Liver (tissue), 8 donors: ENCODE measurements at regions not wholly inside any gene's neighbourhood (a gene's known extent, or its start where the extent isn't known, plus 50 kb on each side); places are given as distances from the start of the nearest gene placed in this dataset.

Experiments
- DNase-seq: peaks from one replicate; pipeline ENCODE4 v3.0.0-alpha.2; 2017; ENCODE audit warnings: low spot score
- H3K27ac ChIP-seq, 2 donors: one replicate each; pipeline ENCODE4 v1.7.0; 2013; ENCODE audit warnings: inconsistent platforms in 2 of 2, low read length in 2 of 2, control low read depth in 1 of 2, low read depth in 1 of 2, mild to moderate bottlenecking in 1 of 2
- H3K27me3 ChIP-seq, 4 donors: one replicate each; pipeline versions ENCODE4 v1.6.1 to v1.7.0; 2013; ENCODE audit warnings: low read length in 3 of 4, inconsistent platforms in 1 of 4, mild to moderate bottlenecking in 1 of 4, moderate library complexity in 1 of 4; ENCODE audit not compliant: control insufficient read depth in 4 of 4, insufficient read depth in 4 of 4
- H3K36me3 ChIP-seq, 4 donors: one replicate each; pipeline versions ENCODE4 v1.6.1 to v1.7.0; 2013; ENCODE audit warnings: low read length in 3 of 4, mild to moderate bottlenecking in 3 of 4, low read depth in 1 of 4, moderate library complexity in 1 of 4; ENCODE audit not compliant: control insufficient read depth in 4 of 4, insufficient read depth in 3 of 4
- H3K4me1 ChIP-seq, 4 donors: one replicate each; pipeline versions ENCODE4 v1.6.1 to v1.7.0; 2013; ENCODE audit warnings: low read length in 3 of 4, mild to moderate bottlenecking in 3 of 4, moderate library complexity in 1 of 4; ENCODE audit not compliant: control insufficient read depth in 4 of 4, insufficient read depth in 4 of 4
- H3K4me3 ChIP-seq, 3 donors: one replicate each; pipeline versions ENCODE4 v1.6.1 to v1.7.0; 2013; ENCODE audit warnings: low read length in 3 of 3, control low read depth in 1 of 3, low read depth in 1 of 3, mild to moderate bottlenecking in 1 of 3
- H3K9ac ChIP-seq, 2 donors: one replicate each; pipeline ENCODE4 v1.7.0; 2013; ENCODE audit warnings: low read length in 2 of 2, mild to moderate bottlenecking in 2 of 2, moderate library complexity in 2 of 2, control low read depth in 1 of 2, low read depth in 1 of 2
- H3K9me3 ChIP-seq, 4 donors: one replicate each; pipeline versions ENCODE4 v1.6.1 to v1.7.0; 2013; ENCODE audit warnings: low read length in 3 of 4; ENCODE audit not compliant: control insufficient read depth in 4 of 4
- ATF3 ChIP-seq: IDR thresholded peaks from 2 replicates; pipeline ENCODE4 v1.6.1; 2016; ENCODE audit warnings: antibody characterized with exemption
- EGR1 ChIP-seq, 2 donors: IDR thresholded peaks; 2 replicates each; pipeline ENCODE4 v1.6.1; 2016 to 2018; ENCODE audit warnings: antibody characterized with exemption in 2 of 2, low read depth in 2 of 2
- FOXA1 ChIP-seq: IDR thresholded peaks from 2 replicates; pipeline ENCODE4 v1.6.1; 2016; ENCODE audit warnings: antibody characterized with exemption
- FOXA2 ChIP-seq: IDR thresholded peaks from 2 replicates; pipeline ENCODE4 v1.6.1; 2016; ENCODE audit warnings: antibody characterized with exemption
- GABPA ChIP-seq, 2 donors: IDR thresholded peaks in 1 of 2; conservative IDR thresholded peaks in 1 of 2; 2 replicates each; pipeline ENCODE4 v1.6.1; 2016; ENCODE audit warnings: antibody characterized with exemption in 2 of 2, mild to moderate bottlenecking in 1 of 2, moderate library complexity in 1 of 2
- HNF4A ChIP-seq, 2 donors: conservative IDR thresholded peaks; 2 replicates each; pipeline ENCODE4 v1.6.1; 2016; ENCODE audit warnings: antibody characterized with exemption in 2 of 2, mild to moderate bottlenecking in 2 of 2
- HNF4G ChIP-seq: IDR thresholded peaks from 2 replicates; pipeline ENCODE4 v1.6.1; 2016; ENCODE audit warnings: antibody characterized with exemption
- JUND ChIP-seq, 2 donors: IDR thresholded peaks; 2 replicates each; pipeline ENCODE4 v1.6.1; 2016; ENCODE audit warnings: antibody characterized with exemption in 2 of 2
- NR2F2 ChIP-seq: IDR thresholded peaks from 2 replicates; pipeline ENCODE4 v1.6.1; 2016; ENCODE audit warnings: antibody characterized with exemption
- RAD21 ChIP-seq, 2 donors: IDR thresholded peaks; 2 replicates each; pipeline ENCODE4 v1.6.1; 2016; ENCODE audit warnings: antibody characterized with exemption in 2 of 2, mild to moderate bottlenecking in 2 of 2
- RXRA ChIP-seq, 2 donors: IDR thresholded peaks; 2 replicates each; pipeline ENCODE4 v1.6.1; 2017 to 2018; ENCODE audit warnings: antibody characterized with exemption in 2 of 2, mild to moderate bottlenecking in 1 of 2
- SP1 ChIP-seq: IDR thresholded peaks from 2 replicates; pipeline ENCODE4 v1.6.1; 2018; ENCODE audit warnings: antibody characterized with exemption, mild to moderate bottlenecking
- TAF1 ChIP-seq: conservative IDR thresholded peaks from 2 replicates; pipeline ENCODE4 v1.6.1; 2016; ENCODE audit warnings: antibody characterized with exemption, mild to moderate bottlenecking
- YY1 ChIP-seq: IDR thresholded peaks from 2 replicates; pipeline ENCODE4 v1.6.1; 2016; ENCODE audit warnings: antibody characterized with exemption, mild to moderate bottlenecking
- ZBTB33 ChIP-seq: IDR thresholded peaks from 2 replicates; pipeline ENCODE4 v1.6.1; 2016; ENCODE audit warnings: antibody characterized with exemption
- WGBS: extraction: QIAGEN DNeasy Blood & Tissue Kit; methylation state at CpG from one replicate; pipeline ENCODE4 v1.1.7; 2013; 5-methylcytosine and 5-hydroxymethylcytosine counted together
- TF ChIP-seq, protein P1 (sequence below): fragments of 150-350 bp; IDR thresholded peaks from 2 replicates; pipeline ENCODE4 v1.5.1; 2017; ENCODE audit warnings: improper control_type of control experiment, low read depth, low read length; ENCODE audit not compliant: missing input control
- TF ChIP-seq, protein P2 (sequence below): IDR thresholded peaks from 2 replicates; pipeline ENCODE4 v1.6.1; 2016; ENCODE audit warnings: antibody characterized with exemption, mild to moderate bottlenecking
- donor health status: healthy.
- donor health status: healthy.
- donor health status: healthy.
- donor health status: healthy.
- donor health status: healthy.

GRCh38 chr16:50992350-50993032 lies 158.6 kb downstream of the SALL1 start:
- Histone ChIP-seq H3K27me3 (no peaks in the 10 kb centered on the region), H3K9me3 (no peaks in the 10 kb centered on the region), H3K27ac (no peak overlapping the region), H3K9ac (no peak overlapping the region), H3K4me1 (peaks cover 0 to 5% (median 1%) of the 10 kb centered on the region in 4 donors), H3K36me3 (no peaks in the 10 kb centered on the region), H3K4me3 (no peak overlapping the region)
- WGBS = 89% methylated on average over 18 of the region's 18 CpGs
- TF ChIP-seq FOXA2 = no peak
- no peak for TF ChIP-seq NR2F2
- TF ChIP-seq RAD21 (IDR thresholded peaks at IDR 0.05) = no peak
- TF ChIP-seq HNF4A (conservative IDR thresholded peaks at IDR 0.05) = peak in 1 of 2 donors; percentile 46
- DNase-seq = no peak

GRCh38 chr16:50991436-50991835 lies 159.6 kb downstream of the SALL1 start:
- H3K27ac ChIP-seq = no peak overlapping the region
- H3K4me1 ChIP-seq = peaks cover 0 to 5% (median 0%) of the 10 kb centered on the region in 4 donors
- no peak overlapping the region for H3K4me3 ChIP-seq
- H3K27me3 ChIP-seq = no peaks in the 10 kb centered on the region
- TF ChIP-seq ZBTB33 (no peak), EGR1 (IDR thresholded peaks at IDR 0.05; ENCODE audit: low read depth in 2 of 2) (no peak), TAF1 (no peak), SP1 (no peak), GABPA (IDR thresholded peaks at IDR 0.05 in 1 of 2, conservative IDR thresholded peaks at IDR 0.05 in 1 of 2) (no peak), ATF3 (no peak), FOXA2 (no peak), FOXA1 (no peak)
- TF ChIP-seq, protein P1, sequence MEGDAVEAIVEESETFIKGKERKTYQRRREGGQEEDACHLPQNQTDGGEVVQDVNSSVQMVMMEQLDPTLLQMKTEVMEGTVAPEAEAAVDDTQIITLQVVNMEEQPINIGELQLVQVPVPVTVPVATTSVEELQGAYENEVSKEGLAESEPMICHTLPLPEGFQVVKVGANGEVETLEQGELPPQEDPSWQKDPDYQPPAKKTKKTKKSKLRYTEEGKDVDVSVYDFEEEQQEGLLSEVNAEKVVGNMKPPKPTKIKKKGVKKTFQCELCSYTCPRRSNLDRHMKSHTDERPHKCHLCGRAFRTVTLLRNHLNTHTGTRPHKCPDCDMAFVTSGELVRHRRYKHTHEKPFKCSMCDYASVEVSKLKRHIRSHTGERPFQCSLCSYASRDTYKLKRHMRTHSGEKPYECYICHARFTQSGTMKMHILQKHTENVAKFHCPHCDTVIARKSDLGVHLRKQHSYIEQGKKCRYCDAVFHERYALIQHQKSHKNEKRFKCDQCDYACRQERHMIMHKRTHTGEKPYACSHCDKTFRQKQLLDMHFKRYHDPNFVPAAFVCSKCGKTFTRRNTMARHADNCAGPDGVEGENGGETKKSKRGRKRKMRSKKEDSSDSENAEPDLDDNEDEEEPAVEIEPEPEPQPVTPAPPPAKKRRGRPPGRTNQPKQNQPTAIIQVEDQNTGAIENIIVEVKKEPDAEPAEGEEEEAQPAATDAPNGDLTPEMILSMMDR = no peak
- H3K9ac ChIP-seq = no peak overlapping the region
- H3K36me3 ChIP-seq = no peaks in the 10 kb centered on the region
- H3K9me3 ChIP-seq = peaks cover 0 to 2% (median 0%) of the 10 kb centered on the region in 4 donors
- no peak for DNase-seq
- 94% methylated on average over 13 of the region's 13 CpGs for WGBS

- H3K9me3 ChIP-seq = peaks cover 0 to 2% (median 0%) of the 10 kb centered on the region in 4 donors
- H3K4me1 ChIP-seq = peaks cover 0 to 5% (median 0%) of the 10 kb centered on the region in 4 donors
- no peaks in the 10 kb centered on the region for H3K27me3 ChIP-seq
- H3K4me3 ChIP-seq = no peak overlapping the region
- H3K36me3 ChIP-seq = no peaks in the 10 kb centered on the region
- no peak for DNase-seq
- H3K9ac ChIP-seq = no peak overlapping the region
- H3K27ac ChIP-seq = no peak overlapping the region
- no peak for TF ChIP-seq YY1
- TF ChIP-seq RAD21 (IDR thresholded peaks at IDR 0.05) = no peak
- TF ChIP-seq HNF4A (conservative IDR thresholded peaks at IDR 0.05) = no peak
- TF ChIP-seq, protein P2, sequence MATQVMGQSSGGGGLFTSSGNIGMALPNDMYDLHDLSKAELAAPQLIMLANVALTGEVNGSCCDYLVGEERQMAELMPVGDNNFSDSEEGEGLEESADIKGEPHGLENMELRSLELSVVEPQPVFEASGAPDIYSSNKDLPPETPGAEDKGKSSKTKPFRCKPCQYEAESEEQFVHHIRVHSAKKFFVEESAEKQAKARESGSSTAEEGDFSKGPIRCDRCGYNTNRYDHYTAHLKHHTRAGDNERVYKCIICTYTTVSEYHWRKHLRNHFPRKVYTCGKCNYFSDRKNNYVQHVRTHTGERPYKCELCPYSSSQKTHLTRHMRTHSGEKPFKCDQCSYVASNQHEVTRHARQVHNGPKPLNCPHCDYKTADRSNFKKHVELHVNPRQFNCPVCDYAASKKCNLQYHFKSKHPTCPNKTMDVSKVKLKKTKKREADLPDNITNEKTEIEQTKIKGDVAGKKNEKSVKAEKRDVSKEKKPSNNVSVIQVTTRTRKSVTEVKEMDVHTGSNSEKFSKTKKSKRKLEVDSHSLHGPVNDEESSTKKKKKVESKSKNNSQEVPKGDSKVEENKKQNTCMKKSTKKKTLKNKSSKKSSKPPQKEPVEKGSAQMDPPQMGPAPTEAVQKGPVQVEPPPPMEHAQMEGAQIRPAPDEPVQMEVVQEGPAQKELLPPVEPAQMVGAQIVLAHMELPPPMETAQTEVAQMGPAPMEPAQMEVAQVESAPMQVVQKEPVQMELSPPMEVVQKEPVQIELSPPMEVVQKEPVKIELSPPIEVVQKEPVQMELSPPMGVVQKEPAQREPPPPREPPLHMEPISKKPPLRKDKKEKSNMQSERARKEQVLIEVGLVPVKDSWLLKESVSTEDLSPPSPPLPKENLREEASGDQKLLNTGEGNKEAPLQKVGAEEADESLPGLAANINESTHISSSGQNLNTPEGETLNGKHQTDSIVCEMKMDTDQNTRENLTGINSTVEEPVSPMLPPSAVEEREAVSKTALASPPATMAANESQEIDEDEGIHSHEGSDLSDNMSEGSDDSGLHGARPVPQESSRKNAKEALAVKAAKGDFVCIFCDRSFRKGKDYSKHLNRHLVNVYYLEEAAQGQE = no peak
- no peak for TF ChIP-seq ZBTB33
- no peak for TF ChIP-seq HNF4G
- TF ChIP-seq JUND (IDR thresholded peaks at IDR 0.05) = no peak
- no peak for TF ChIP-seq RXRA (IDR thresholded peaks at IDR 0.05)
- no peak for TF ChIP-seq ATF3
- 98% methylated on average over 14 of the region's 14 CpGs for WGBS
These were observed 160.1 kb downstream of the SALL1 start for GRCh38 chr16:50991006-50991405.
